ENCODE measurements at regions not wholly inside any gene's neighbourhood (a gene's known extent, or its start where the extent isn't known, plus 50 kb on each side); places are given as distances from the start of the nearest gene placed in this dataset.

DNA sequence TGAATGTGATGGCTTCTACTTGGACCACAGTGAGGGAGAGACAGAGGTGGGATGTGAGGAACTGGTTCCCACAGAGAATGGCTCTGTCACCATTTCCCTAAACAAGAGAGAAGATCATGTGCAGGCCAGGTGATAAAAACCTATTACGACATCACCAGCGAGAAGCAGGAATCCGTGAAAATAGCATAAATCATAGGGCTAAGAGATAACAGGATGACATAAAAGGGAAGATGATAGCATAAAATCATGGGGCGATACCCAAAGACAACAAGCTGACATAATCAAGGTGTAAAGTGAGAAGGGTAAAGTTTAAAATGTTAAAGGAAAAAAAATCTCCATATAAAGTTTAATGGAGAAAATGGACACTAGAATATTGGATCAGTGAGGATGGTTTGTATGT, 205.5 kb upstream of the SLIT2 start:
- TF ChIP-seq, protein P1, sequence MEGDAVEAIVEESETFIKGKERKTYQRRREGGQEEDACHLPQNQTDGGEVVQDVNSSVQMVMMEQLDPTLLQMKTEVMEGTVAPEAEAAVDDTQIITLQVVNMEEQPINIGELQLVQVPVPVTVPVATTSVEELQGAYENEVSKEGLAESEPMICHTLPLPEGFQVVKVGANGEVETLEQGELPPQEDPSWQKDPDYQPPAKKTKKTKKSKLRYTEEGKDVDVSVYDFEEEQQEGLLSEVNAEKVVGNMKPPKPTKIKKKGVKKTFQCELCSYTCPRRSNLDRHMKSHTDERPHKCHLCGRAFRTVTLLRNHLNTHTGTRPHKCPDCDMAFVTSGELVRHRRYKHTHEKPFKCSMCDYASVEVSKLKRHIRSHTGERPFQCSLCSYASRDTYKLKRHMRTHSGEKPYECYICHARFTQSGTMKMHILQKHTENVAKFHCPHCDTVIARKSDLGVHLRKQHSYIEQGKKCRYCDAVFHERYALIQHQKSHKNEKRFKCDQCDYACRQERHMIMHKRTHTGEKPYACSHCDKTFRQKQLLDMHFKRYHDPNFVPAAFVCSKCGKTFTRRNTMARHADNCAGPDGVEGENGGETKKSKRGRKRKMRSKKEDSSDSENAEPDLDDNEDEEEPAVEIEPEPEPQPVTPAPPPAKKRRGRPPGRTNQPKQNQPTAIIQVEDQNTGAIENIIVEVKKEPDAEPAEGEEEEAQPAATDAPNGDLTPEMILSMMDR (conservative IDR thresholded peaks at IDR 0.05; ENCODE audit: low read depth, low read length), result no peak
- TF ChIP-seq EZH2 (IDR thresholded peaks at IDR 0.05; ENCODE audit: borderline replicate concordance, low read depth, low read length, poor library complexity, severe bottlenecking), result no peak
